Testis (tissue), 2 donors: ENCODE measurements at regions not wholly inside any gene's neighbourhood (a gene's known extent, or its start where the extent isn't known, plus 50 kb on each side); places are given as distances from the start of the nearest gene placed in this dataset.

Experiments
- DNase-seq: peaks from one replicate; pipeline ENCODE4 v3.0.0-alpha.2; 2019
- H3K27ac ChIP-seq, 2 donors: fragments of 200-600 bp; sonication (generic); one replicate each; pipeline ENCODE4 v1.5.1; 2019
- H3K27me3 ChIP-seq: fragments of 200-600 bp; sonication (generic); one replicate; pipeline ENCODE4 v1.5.1; 2019
- H3K36me3 ChIP-seq: fragments of 200-600 bp; sonication (generic); one replicate; pipeline ENCODE4 v1.5.1; 2017; ENCODE audit warnings: low read depth; ENCODE audit errors: missing control alignments
- H3K4me1 ChIP-seq: fragments of 200-600 bp; sonication (generic); one replicate; pipeline ENCODE4 v1.5.1; 2019
- H3K4me3 ChIP-seq, 2 donors: fragments of 200-600 bp; sonication (generic); one replicate each; pipeline ENCODE4 v1.5.1; 2017 to 2019
- H3K9me3 ChIP-seq: fragments of 200-600 bp; sonication (generic); one replicate; pipeline ENCODE4 v1.5.1; 2017
- CTCF ChIP-seq, 3 experiments: fragments of 450-650 bp in 2 of 3; fragments of 200-600 bp in 1 of 3; sonication (generic) in 1 of 3; IDR thresholded peaks; one replicate each; pipeline ENCODE4 v1.5.1; 2016 to 2019; ENCODE audit warnings: antibody characterized with exemption in 3 of 3, mild to moderate bottlenecking in 2 of 3, moderate library complexity in 1 of 3
- POLR2A ChIP-seq: fragments of 450-650 bp; IDR thresholded peaks from one replicate; pipeline ENCODE4 v1.6.1; 2017; ENCODE audit warnings: antibody characterized with exemption, mild to moderate bottlenecking, moderate library complexity
- WGBS, 2 donors: methylation state at CpG; one replicate each; pipeline ENCODE4 v1.1.5; 2018; 5-methylcytosine and 5-hydroxymethylcytosine counted together
- intact Hi-C: fragments of 100-400 bp; cut with DNase I; formaldehyde crosslinking; loops from one replicate; pipeline ENCODE4 v1.15.1; 2023; ENCODE audit warnings: low total_unique reads

- 63 to 82% methylated on average over 1 of the region's 1 CpG for WGBS, 2 donors
- no peak overlapping the region for H3K4me3 ChIP-seq
- no peaks in the 10 kb centered on the region for H3K9me3 ChIP-seq
- no peaks in the 10 kb centered on the region for H3K27me3 ChIP-seq
- H3K27ac ChIP-seq: no peak overlapping the region
- TF ChIP-seq POLR2A (no peak), CTCF (IDR thresholded peaks at IDR 0.05) (no peak)
- no peaks in the 10 kb centered on the region for H3K36me3 ChIP-seq
- intact Hi-C loops: no loop called here
- H3K4me1 ChIP-seq: no peaks in the 10 kb centered on the region
- DNase-seq: no peak
Measured at GRCh38 chr15:59801649-59802048, 112.5 kb upstream of the BNIP2 start.

- H3K27me3 ChIP-seq: no peaks in the 10 kb centered on the region
- H3K27ac ChIP-seq: no peak overlapping the region
- H3K9me3 ChIP-seq: no peaks in the 10 kb centered on the region
- H3K4me3 ChIP-seq: no peak overlapping the region
- DNase-seq: no peak
- no peaks in the 10 kb centered on the region for H3K4me1 ChIP-seq
- no peaks in the 10 kb centered on the region for H3K36me3 ChIP-seq
- intact Hi-C loops: no loop called here
- TF ChIP-seq CTCF (IDR thresholded peaks at IDR 0.05): no peak
- no peak for TF ChIP-seq POLR2A
- 52 to 61% methylated on average over 5 of the region's 5 CpGs for WGBS, 2 donors
Measured at GRCh38 chr15:59798605-59798917, 109.4 kb upstream of the BNIP2 start.

GRCh38 chr15:59797756-59798604 lies 108.9 kb upstream of the BNIP2 start:
- 86% methylated on average over 3 of the region's 3 CpGs for WGBS, 2 donors
- intact Hi-C loops: no loop called here
- Histone ChIP-seq H3K4me1 (no peaks in the 10 kb centered on the region), H3K4me3 (no peak overlapping the region), H3K9me3 (no peaks in the 10 kb centered on the region), H3K36me3 (no peaks in the 10 kb centered on the region), H3K27me3 (no peaks in the 10 kb centered on the region), H3K27ac (no peak overlapping the region)
- no peak for DNase-seq
- TF ChIP-seq POLR2A: no peak
- TF ChIP-seq CTCF (IDR thresholded peaks at IDR 0.05): no peak

- Histone ChIP-seq H3K27me3 (no peaks in the 10 kb centered on the region), H3K36me3 (no peaks in the 10 kb centered on the region), H3K4me1 (no peaks in the 10 kb centered on the region), H3K27ac (no peak overlapping the region), H3K9me3 (no peaks in the 10 kb centered on the region), H3K4me3 (no peak overlapping the region)
- DNase-seq: no peak
- WGBS, 2 donors: 43 to 55% methylated on average over 7 of the region's 7 CpGs
- TF ChIP-seq CTCF (IDR thresholded peaks at IDR 0.05): no peak
- no peak for TF ChIP-seq POLR2A
- intact Hi-C loops: no loop called here
Measured at GRCh38 chr15:59794229-59794886, 105.2 kb upstream of the BNIP2 start.
